SIG-M5 treated with dmso at 0.1 percent for 504 hours (cell line): ENCODE measurements at regions not wholly inside any gene's neighbourhood (a gene's known extent, or its start where the extent isn't known, plus 50 kb on each side); places are given as distances from the start of the nearest gene placed in this dataset.

Experiments used
- DNase-seq: peaks from one replicate; lab custom pipeline; 2025; ENCODE audit not compliant: unreplicated experiment; lab: John Stamatoyannopoulos, UW

- no peak for DNase-seq
Observed at GRCh38 chr16:74232806-74233465, 63.7 kb upstream of the PSMD7 start.

- DNase-seq, result no peak
Observed at GRCh38 chr16:74230126-74230525, 66.5 kb upstream of the PSMD7 start.

- peak; percentile 4 for DNase-seq
Observed at GRCh38 chr16:74226338-74226954, 70.2 kb upstream of the PSMD7 start.

- no peak for DNase-seq
Observed at GRCh38 chr16:74224828-74225612, 71.6 kb upstream of the PSMD7 start.

GRCh38 chr16:74221828-74222227 is 74.8 kb upstream of the PSMD7 start:
- no peak for DNase-seq

- DNase-seq, result no peak
Observed at GRCh38 chr16:74219706-74220105, 76.9 kb upstream of the PSMD7 start.

GRCh38 chr16:74218871-74219270 is 77.7 kb upstream of the PSMD7 start:
- DNase-seq, result no peak

GRCh38 chr16:74216319-74216718 is 80.3 kb upstream of the PSMD7 start:
- no peak for DNase-seq

GRCh38 chr16:74215249-74215648 is 81.4 kb upstream of the PSMD7 start:
- no peak for DNase-seq

GRCh38 chr16:74213372-74213771 is 83.2 kb upstream of the PSMD7 start:
- no peak for DNase-seq

- DNase-seq, result no peak
Observed at GRCh38 chr16:74210245-74210644, 86.4 kb upstream of the PSMD7 start.

GRCh38 chr16:74202009-74202408 is 94.6 kb upstream of the PSMD7 start:
- DNase-seq, result no peak

GRCh38 chr16:74201576-74201975 is 95.0 kb upstream of the PSMD7 start:
- no peak for DNase-seq

GRCh38 chr16:74200921-74201320 is 95.7 kb upstream of the PSMD7 start:
- no peak for DNase-seq

GRCh38 chr16:74199842-74200124 is 96.8 kb upstream of the PSMD7 start:
- DNase-seq, result no peak

- no peak for DNase-seq
Observed at GRCh38 chr16:74199066-74199841, 97.4 kb upstream of the PSMD7 start.

- DNase-seq, result no peak
Observed at GRCh38 chr16:74192281-74192797, 104.3 kb upstream of the PSMD7 start.

GRCh38 chr16:74190292-74190691 is 106.3 kb upstream of the PSMD7 start:
- no peak for DNase-seq

- no peak for DNase-seq
Observed at GRCh38 chr16:74188856-74189255, 107.8 kb upstream of the PSMD7 start.

- DNase-seq, result no peak
Observed at GRCh38 chr16:74186561-74186971, 110.0 kb upstream of the PSMD7 start.

- DNase-seq, result no peak
Observed at GRCh38 chr16:74184839-74185238, 111.8 kb upstream of the PSMD7 start.
